HepG2 (cell line): ENCODE measurements at regions not wholly inside any gene's neighbourhood (a gene's known extent, or its start where the extent isn't known, plus 50 kb on each side); places are given as distances from the start of the nearest gene placed in this dataset.

Source experiments
- ASH2L ChIP-seq: fragments of 300-600, 200-600 bp; sonication (generic); IDR thresholded peaks from 2 replicates; pipeline ENCODE4 v1.7.0; 2017; ENCODE audit warnings: low read depth, mild to moderate bottlenecking, moderate library complexity, mixed read lengths, low read length; ENCODE audit not compliant: insufficient read length
- CENPBD1 ChIP-seq: sonication (generic); formaldehyde crosslinking; IDR thresholded peaks from 2 replicates; pipeline ENCODE4 v1.8.0; 2022; ENCODE audit warnings: missing genetic modification reagents, low read depth, mild to moderate bottlenecking, borderline replicate concordance
- CTCF ChIP-seq: sonication (generic); formaldehyde crosslinking; IDR thresholded peaks from 2 replicates; pipeline ENCODE4 v1.5.0; 2020; ENCODE audit warnings: mild to moderate bottlenecking, missing genetic modification reagents, moderate library complexity
- MAFK ChIP-seq, 2 experiments: IDR thresholded peaks in 1 of 2; conservative IDR thresholded peaks in 1 of 2; 2 replicates each; pipeline ENCODE4 v1.6.1; 2011; ENCODE audit warnings: improper control_type of control experiment in 2 of 2, low read length in 2 of 2
- NR2C2 ChIP-seq: sonication (generic); formaldehyde crosslinking; IDR thresholded peaks from 2 replicates; pipeline ENCODE4 v1.4.0; 2020; ENCODE audit warnings: missing genetic modification reagents, mild to moderate bottlenecking, moderate library complexity, borderline replicate concordance
- PHF21A ChIP-seq: sonication (generic); formaldehyde crosslinking; IDR thresholded peaks from 2 replicates; pipeline ENCODE4 v1.5.0; 2020; ENCODE audit warnings: mild to moderate bottlenecking, missing genetic modification reagents
- SNAPC5 ChIP-seq: sonication (generic); formaldehyde crosslinking; IDR thresholded peaks from 2 replicates; pipeline ENCODE4 v1.8.1; 2023; ENCODE audit warnings: mild to moderate bottlenecking, missing genetic modification reagents, borderline replicate concordance
- TRIM24 ChIP-seq: sonication (generic); formaldehyde crosslinking; IDR thresholded peaks from 2 replicates; pipeline ENCODE4 v1.8.0; 2022; ENCODE audit warnings: mild to moderate bottlenecking, missing genetic modification reagents
- ZBTB21 ChIP-seq: sonication (generic); formaldehyde crosslinking; IDR thresholded peaks from 2 replicates; pipeline ENCODE4 v1.4.0; 2020; ENCODE audit warnings: missing genetic modification reagents
- ZNF138 ChIP-seq: sonication (generic); formaldehyde crosslinking; IDR thresholded peaks from 2 replicates; pipeline ENCODE4 v1.5.0; 2020; ENCODE audit warnings: mild to moderate bottlenecking, low read depth, missing genetic modification reagents
- ZNF572 ChIP-seq: sonication (generic); formaldehyde crosslinking; IDR thresholded peaks from 2 replicates; pipeline ENCODE4 v1.5.1; 2020; ENCODE audit warnings: mild to moderate bottlenecking, missing genetic modification reagents
- ZNF878 ChIP-seq: sonication (generic); formaldehyde crosslinking; IDR thresholded peaks from 2 replicates; pipeline ENCODE4 v1.8.1; 2023; ENCODE audit warnings: mild to moderate bottlenecking, missing genetic modification reagents, moderate library complexity

- TF ChIP-seq TRIM24, result no peak
- TF ChIP-seq MAFK (conservative IDR thresholded peaks at IDR 0.05 in 1 of 2, IDR thresholded peaks at IDR 0.05 in 1 of 2; ENCODE audit: low read length in 2 of 2), result no peak
- no peak for TF ChIP-seq CTCF (CRISPR knock-in tag)
- TF ChIP-seq PHF21A (CRISPR knock-in tag), result no peak
- TF ChIP-seq ASH2L, result no peak
- TF ChIP-seq SNAPC5 (CRISPR knock-in tag), result no peak
- TF ChIP-seq ZNF878, result no peak
- no peak for TF ChIP-seq ZNF138
- TF ChIP-seq CENPBD1 (CRISPR knock-in tag), result no peak
- no peak for TF ChIP-seq NR2C2 (CRISPR knock-in tag)
- TF ChIP-seq ZNF572 (CRISPR knock-in tag), result no peak
- no peak for TF ChIP-seq ZBTB21 (CRISPR knock-in tag)
Measured at GRCh38 chr15:35244227-35244626, 159.1 kb upstream of the NANOGP8 start.
